ES-I3 (cell line): ENCODE measurements at regions not wholly inside any gene's neighbourhood (a gene's known extent, or its start where the extent isn't known, plus 50 kb on each side); places are given as distances from the start of the nearest gene placed in this dataset.
"Not testable (repeated sequence)": the region's sequence is repeated elsewhere in the genome, so short reads cannot be mapped to it uniquely, and the experiment has no call there.

Experiments
- H3K36me3 ChIP-seq: 2 replicates; pipeline ENCODE4 v1.6.1; 2013; ENCODE audit warnings: mild to moderate bottlenecking, low read length, control low read depth, moderate library complexity; ENCODE audit not compliant: insufficient read depth
- H3K4me1 ChIP-seq: 2 replicates; pipeline ENCODE4 v1.6.1; 2013; ENCODE audit warnings: mild to moderate bottlenecking, control low read depth, low read length; ENCODE audit not compliant: insufficient read depth
- H3K9ac ChIP-seq: 2 replicates; pipeline ENCODE4 v1.6.1; 2013; ENCODE audit warnings: low read depth, mild to moderate bottlenecking, low read length, moderate library complexity
- H3K9me3 ChIP-seq: 2 replicates; pipeline ENCODE4 v1.6.1; 2013; ENCODE audit warnings: mild to moderate bottlenecking, low read length, moderate library complexity; ENCODE audit not compliant: control insufficient read depth, insufficient read depth

DNA sequence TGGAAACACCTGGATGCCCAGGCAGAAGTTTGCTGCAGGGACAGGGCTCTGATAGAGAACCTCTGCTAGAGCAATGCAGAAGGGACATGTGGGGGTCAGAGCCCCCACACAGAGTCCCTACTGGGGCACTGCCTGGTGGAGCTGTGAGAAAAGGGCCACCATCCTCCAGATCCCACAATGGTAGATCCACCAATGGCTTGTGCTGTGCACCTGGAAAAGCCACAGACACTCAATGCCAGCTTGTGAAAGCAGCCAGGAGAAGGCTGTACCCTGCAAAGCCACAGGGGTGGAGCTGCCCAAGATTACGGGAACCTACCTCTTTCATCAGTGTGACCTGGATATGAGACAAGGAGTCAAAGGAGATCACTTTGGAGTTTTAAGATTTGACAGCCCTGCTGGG is 87.1 kb downstream of the BTBD3 start:
- not testable (repeated sequence) for H3K9me3 ChIP-seq, H3K36me3 ChIP-seq, H3K9ac ChIP-seq, H3K4me1 ChIP-seq

DNA sequence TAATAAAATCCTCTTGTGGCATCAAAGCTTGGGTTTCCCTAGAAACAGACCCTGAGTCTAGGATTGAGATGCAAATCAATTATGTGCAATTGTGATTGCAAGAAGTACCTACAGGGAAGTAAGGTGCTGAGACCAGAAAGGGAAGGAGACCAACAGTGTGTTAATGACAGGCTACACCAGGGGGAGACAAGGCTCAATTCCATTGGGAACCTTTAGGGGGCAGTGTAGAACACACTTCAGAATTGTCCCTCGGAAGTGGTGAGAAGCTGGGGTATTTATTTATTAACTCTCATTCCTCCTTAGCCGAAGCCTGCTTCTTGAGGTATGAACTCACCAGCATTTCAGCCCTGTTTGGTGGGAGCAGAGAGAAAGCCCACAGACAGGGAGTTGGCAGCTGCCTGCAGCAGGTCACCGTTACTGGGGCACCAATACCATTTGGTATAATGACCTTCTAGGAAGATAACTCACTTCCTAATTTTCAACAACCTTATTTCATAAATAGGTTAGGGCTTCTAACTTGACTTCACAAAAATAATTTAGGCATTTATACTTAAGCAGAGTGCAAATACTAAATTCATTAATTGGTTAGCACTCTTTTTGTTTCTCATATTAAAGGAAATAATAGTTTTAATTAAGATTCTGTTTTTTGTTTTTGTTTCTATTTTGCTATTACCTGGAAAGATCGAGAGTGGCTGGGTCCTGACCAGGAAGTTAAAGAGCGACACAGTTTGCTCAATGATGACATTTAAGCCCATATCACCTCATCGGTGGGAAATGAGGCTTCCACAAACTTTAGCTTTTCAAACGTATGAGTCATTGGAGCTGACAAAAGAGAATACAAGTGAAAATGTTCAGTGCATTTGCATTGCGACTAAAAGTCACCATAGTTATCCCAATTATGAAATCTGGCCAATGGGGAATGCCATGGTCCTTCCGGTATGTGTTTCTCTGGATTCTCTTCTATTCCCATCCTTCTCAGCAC is 94.8 kb downstream of the BTBD3 start:
- Histone ChIP-seq H3K36me3 (no peaks in the 10 kb centered on the region), H3K9me3 (no peaks in the 10 kb centered on the region), H3K9ac (no peak overlapping the region), H3K4me1 (0 out of 2 replicates have a peak, but pooled peaks cover 8% of the 10 kb centered on the region)

DNA sequence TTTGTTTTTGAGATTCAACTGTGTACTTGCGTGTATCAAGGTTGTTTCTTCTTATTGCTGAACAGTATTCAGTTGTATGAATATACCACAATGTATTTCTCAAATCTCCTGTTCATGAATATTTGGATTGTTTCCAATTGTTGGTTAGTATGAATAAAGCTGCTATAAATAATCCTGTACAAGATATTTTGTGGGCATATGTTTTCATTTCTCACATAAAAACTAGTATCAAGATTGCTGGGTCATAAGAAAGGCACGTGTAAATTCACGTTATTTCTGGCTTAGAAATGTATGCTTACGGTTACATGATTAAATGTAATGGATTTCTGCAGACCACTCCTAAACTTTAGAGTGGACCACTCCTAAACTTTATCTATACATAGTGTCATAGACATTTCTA is 96.6 kb downstream of the BTBD3 start:
- no peak overlapping the region for H3K9ac ChIP-seq
- no peaks in the 10 kb centered on the region for H3K9me3 ChIP-seq
- 0 out of 2 replicates have a peak, but pooled peaks cover 8% of the 10 kb centered on the region for H3K4me1 ChIP-seq
- no peaks in the 10 kb centered on the region for H3K36me3 ChIP-seq

DNA sequence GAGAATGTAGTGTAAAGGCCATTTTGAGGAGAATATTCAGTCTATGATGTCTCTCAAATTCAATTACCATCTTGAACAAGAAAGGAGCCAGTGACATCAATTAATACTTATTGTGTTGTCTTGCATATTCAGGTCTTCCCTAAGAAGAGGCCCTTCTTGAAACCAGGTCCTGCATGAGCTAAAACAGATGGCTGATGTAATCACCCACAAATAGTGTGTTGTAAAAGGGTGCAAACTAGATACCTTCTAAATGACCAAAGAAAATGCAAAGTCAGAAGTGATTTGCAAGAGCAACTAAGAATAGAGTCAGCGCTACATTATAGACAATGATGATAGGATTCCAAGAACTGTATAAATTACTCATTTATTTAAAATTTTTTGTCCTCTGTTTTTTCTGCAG is 97.0 kb downstream of the BTBD3 start:
- Histone ChIP-seq H3K9ac (no peak overlapping the region), H3K9me3 (no peaks in the 10 kb centered on the region), H3K36me3 (no peaks in the 10 kb centered on the region), H3K4me1 (0 out of 2 replicates have a peak, but pooled peaks cover 8% of the 10 kb centered on the region)

DNA sequence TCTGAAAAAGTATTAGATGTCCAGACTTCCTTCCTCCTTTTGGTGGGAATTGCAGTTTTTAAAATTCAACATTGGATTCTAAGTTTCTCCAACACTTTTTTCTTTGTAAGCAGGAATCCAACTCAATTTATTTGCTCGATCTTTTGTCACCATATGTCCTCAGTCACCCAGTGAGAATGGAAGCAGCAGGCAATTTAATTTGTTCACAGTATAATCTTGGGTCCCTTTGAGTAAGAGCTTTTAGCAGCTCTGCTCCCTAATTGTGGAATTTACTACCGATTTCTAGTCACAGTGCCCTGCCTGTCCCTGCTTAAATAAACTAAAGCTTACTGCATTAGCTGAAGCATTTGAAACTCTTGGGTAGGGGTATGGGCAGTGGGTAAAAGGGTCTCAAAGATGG is 98.6 kb downstream of the BTBD3 start:
- 0 out of 2 replicates have a peak, but pooled peaks cover 8% of the 10 kb centered on the region for H3K4me1 ChIP-seq
- no peak overlapping the region for H3K9ac ChIP-seq

DNA sequence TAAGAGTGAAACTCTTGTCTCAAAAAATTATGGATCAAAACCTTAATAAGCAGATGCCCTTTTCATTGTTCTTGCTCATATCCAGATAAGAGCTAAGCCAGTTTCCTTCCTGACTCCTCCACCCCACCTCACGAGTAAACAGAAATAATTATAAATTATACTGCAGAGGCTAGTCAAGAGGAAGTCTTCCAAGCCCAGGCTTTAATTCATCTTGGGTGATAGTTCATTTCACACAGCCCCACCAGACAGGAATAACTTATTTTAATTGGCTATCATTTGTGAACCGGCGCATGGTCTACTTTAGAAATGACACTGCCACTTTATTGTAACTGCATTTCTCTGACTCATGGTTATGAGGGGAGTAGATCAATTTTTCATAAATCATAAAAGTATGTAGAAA is 102.0 kb downstream of the BTBD3 start:
- H3K9me3 ChIP-seq, result no peaks in the 10 kb centered on the region
- H3K36me3 ChIP-seq, result no peaks in the 10 kb centered on the region

More for the DNA sequence above, 98.6 kb downstream of the BTBD3 start:
- no peaks in the 10 kb centered on the region for H3K36me3 ChIP-seq
- no peaks in the 10 kb centered on the region for H3K9me3 ChIP-seq

DNA sequence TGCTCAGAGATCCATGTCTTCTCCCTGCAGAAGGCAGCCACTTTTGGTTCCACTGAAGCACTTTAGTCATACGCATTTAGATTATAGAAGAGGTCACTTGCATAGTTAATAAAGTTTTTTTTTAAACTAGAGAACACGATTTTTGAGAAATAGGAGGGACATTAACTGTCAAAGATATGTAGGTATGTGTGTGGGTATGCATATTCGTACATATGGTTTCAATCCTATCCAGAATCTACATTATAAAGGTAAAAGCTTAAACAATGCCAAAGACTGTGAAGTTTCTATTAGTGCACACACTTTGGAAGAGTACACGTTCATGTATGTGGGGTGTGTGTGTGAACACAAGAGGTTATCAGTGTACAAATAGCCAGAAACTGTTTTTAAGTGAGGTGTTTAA is 103.2 kb downstream of the BTBD3 start:
- no peak overlapping the region for H3K9ac ChIP-seq
- no peaks in the 10 kb centered on the region for H3K9me3 ChIP-seq
- no peaks in the 10 kb centered on the region for H3K4me1 ChIP-seq
- H3K36me3 ChIP-seq, result no peaks in the 10 kb centered on the region

More for the DNA sequence above, 102.0 kb downstream of the BTBD3 start:
- Histone ChIP-seq H3K4me1 (no peaks in the 10 kb centered on the region), H3K9ac (no peak overlapping the region)

DNA sequence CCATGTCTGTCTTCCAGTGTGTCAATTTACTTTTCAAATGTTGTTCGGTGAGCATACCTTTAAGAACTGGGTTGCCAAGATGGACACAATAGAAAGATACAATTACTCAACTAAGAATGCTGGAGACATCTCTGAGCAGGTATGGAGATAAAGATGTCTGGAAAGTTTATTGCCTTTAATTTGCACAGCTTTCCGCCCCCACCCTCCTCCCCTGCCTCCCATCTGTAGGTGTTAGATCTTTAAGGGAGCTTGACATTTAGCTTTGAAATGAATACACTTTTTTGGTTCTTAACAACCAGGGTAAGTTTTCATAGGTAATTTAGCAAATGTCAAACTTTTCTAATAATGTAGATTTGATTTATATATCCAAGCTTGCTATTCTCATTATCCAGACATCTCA is 104.4 kb downstream of the BTBD3 start:
- Histone ChIP-seq H3K36me3 (no peaks in the 10 kb centered on the region), H3K9ac (no peak overlapping the region)

DNA sequence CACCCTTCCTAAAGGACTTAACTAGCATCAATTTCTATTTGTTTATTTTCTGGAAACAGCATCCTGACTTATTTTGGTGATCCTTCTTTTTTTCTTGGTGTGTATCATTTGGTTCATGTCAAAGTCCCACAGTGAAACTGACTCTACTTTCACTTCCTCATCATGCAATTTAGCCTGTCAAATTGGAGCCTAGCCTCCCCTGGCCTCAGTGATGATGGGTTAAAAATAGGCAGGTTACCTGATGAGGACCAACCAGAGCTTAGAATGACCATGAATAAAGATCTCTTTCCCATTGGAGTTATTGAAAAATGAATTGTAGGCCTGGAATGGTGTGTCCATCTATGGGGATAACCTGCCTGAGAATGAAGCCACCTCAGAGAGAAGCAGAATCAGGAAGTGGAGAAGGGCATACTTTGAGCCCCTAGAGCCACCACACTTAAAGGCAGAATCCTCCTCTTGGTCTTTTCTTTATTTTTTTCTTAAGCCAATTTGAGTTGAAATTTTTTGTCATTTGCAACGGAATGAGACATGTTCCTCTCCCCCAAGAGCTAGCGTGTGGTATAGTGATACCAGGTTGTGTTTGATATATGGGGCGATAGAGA is 105.6 kb downstream of the BTBD3 start:
- Histone ChIP-seq H3K9ac (no peak overlapping the region), H3K4me1 (no peaks in the 10 kb centered on the region), H3K36me3 (no peaks in the 10 kb centered on the region), H3K9me3 (no peaks in the 10 kb centered on the region)

More for the DNA sequence above, 104.4 kb downstream of the BTBD3 start:
- no peaks in the 10 kb centered on the region for H3K9me3 ChIP-seq
- H3K4me1 ChIP-seq, result no peaks in the 10 kb centered on the region

DNA sequence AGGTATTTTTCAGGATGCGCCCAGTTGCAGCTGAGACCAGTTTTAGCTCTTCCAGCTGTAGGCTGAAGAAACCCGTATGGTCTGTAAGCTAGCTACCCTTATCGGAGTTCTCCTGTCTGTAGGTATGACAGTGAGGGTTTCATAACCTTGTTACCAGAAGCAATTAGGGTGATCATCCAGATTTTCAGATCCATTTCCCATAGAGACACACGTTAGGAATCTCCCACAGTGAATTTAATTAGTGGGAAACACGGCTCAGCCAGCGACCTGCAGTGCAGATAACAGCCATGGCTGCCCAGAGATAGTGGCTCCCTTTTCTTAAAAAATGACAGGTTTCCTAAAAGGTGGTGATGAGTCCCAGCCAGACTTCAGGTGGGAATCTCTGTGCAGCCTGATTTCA is 111.1 kb downstream of the BTBD3 start:
- Histone ChIP-seq H3K4me1 (no peaks in the 10 kb centered on the region), H3K9me3 (no peaks in the 10 kb centered on the region), H3K9ac (no peak overlapping the region), H3K36me3 (no peaks in the 10 kb centered on the region)

DNA sequence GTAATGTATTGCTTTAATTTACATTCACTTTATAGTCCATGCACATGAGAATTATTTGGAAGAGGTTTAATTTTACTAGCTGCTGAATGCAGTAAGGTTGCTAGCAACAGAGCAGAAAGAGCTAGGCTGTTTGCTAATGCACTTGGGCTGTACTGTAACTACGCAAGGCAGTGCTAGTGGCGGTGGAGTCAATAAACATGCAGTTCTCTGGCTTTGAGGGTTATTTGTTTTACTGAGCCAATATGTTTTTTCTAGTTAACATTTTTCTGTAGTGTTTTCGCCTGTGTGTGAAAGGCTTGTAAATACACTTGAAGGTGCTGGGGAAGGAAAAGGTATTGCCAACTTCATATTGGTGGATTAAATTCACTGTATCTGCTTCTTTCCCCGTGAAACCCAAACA is 112.8 kb downstream of the BTBD3 start:
- no peaks in the 10 kb centered on the region for H3K4me1 ChIP-seq
- H3K36me3 ChIP-seq, result no peaks in the 10 kb centered on the region
- H3K9me3 ChIP-seq, result no peaks in the 10 kb centered on the region
- no peak overlapping the region for H3K9ac ChIP-seq

DNA sequence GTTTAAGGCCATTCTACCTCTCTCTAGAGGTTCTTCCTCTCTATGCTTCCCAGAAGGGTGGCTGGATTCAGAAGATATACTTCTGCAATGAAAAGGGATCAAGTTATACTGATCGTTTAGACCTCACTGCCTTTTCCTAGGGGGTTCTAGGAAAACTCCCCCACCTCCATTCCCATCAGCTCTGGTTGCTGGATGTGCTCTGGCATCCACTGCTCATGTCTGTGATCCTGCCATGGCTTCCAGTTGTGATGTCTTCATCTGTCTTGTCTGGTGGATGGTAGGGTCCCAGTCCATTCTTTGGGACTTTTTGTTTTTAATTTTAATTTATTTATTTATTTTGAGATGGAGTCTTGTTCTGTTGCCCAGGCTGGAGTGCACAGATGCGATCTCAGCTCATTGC is 118.4 kb downstream of the BTBD3 start:
- Histone ChIP-seq H3K9me3 (no peaks in the 10 kb centered on the region), H3K9ac (no peak overlapping the region), H3K4me1 (no peaks in the 10 kb centered on the region), H3K36me3 (no peaks in the 10 kb centered on the region)

DNA sequence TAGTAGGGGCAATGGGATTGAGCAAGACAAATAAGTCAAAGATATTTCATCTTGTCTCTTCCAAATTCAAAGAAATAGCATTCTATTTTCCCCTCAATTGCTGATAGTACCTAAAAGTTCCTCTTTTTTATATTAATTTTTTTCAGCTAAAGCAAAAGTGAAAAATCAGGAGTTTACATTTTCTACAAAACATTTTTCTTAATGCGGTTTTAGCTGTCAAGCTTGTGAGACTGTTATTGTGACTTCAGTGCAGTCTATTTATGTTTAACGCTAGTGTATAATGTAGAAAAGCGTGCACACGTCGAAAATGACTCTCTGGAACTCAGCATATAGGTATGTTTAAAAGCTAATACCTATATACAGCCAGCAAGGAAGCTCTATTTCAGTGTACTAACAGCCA is 119.8 kb downstream of the BTBD3 start:
- Histone ChIP-seq H3K4me1 (no peaks in the 10 kb centered on the region), H3K36me3 (no peaks in the 10 kb centered on the region), H3K9me3 (no peaks in the 10 kb centered on the region), H3K9ac (no peak overlapping the region)

DNA sequence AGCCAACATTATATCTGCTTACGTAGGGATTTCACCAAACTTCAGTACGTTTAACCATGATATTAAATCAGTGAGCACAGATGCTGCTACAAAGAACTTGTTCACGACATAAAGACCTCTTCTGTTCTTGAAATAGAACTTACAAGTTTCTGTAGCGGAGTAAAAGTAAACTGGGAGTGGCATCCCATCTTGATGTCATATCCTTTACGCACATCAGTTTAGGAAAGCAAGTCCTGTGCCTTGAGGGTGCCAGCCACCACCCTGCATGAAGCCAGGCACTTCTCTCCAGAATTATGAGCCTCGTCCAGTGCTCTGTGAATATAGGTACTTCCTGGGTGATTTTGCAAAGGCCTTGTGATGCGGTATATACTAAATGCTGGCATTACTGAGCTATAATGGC is 122.6 kb downstream of the BTBD3 start:
- no peaks in the 10 kb centered on the region for H3K4me1 ChIP-seq
- H3K36me3 ChIP-seq, result no peaks in the 10 kb centered on the region
- no peaks in the 10 kb centered on the region for H3K9me3 ChIP-seq
- H3K9ac ChIP-seq, result no peak overlapping the region

DNA sequence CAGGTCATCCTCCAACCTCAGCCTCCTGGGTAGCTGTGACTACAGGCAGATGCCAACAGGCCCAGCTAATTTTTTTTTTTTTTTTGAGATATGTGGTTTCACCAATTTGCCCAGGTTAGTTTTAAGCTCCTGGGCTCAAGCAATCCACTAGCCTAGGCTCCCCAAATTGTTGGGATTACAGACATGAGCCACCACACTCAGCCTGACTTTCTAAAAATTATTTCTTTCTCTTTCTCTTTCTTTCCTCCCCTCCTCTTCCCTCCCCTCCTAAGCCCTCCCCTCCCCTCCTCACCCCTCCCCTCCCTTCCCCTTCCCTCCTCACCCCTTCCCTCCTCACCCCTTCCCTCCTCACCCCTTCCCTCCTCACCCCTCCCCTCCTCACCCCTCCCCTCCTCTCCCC is 127.3 kb downstream of the BTBD3 start:
- Histone ChIP-seq H3K36me3 (no peaks in the 10 kb centered on the region), H3K9me3 (no peaks in the 10 kb centered on the region), H3K4me1 (no peaks in the 10 kb centered on the region), H3K9ac (no peak overlapping the region)
